CD4-positive, alpha-beta T cell (primary cell): ENCODE measurements at regions not wholly inside any gene's neighbourhood (a gene's known extent, or its start where the extent isn't known, plus 50 kb on each side); places are given as distances from the start of the nearest gene placed in this dataset.

Source experiments
- ATAC-seq: fragments of 200-7000 bp; cut with Tn5 transposase; one replicate; pipeline ENCODE4 v1.10.0; 2022; ENCODE audit warnings: mild to moderate bottlenecking; ENCODE audit not compliant: poor library complexity
- CTCF ChIA-PET: fragments of 350-600 bp; sonication (Branson Sonifier 250); formaldehyde crosslinking; loops from one replicate; lab custom pipeline; 2021; ENCODE audit warnings: antibody characterized with exemption, inconsistent platforms; lab: Charles Lee
- POLR2A ChIA-PET: fragments of 350-600 bp; sonication (Branson Sonifier 250); formaldehyde crosslinking; loops from one replicate; lab custom pipeline; 2021; ENCODE audit warnings: antibody characterized with exemption, inconsistent platforms; lab: Charles Lee
- DNase-seq, 14 experiments: peaks; one replicate each; pipeline ENCODE4 v3.0.0-alpha.2; 2013 to 2020; ENCODE audit warnings: mixed read lengths in 2 of 14
- H3K27ac ChIP-seq, 2 donors: one replicate each; pipeline versions ENCODE4 v1.5.1 to v1.7.0; 2013; ENCODE audit warnings: low read length in 2 of 2, low read depth in 1 of 2, mild to moderate bottlenecking in 1 of 2
- H3K27me3 ChIP-seq, 2 experiments: 1 replicate in 1 of 2; 2 replicates in 1 of 2; pipeline versions ENCODE4 v1.6.1 to v1.7.0; 2013; ENCODE audit warnings: low read length in 2 of 2, control low read depth in 1 of 2, mild to moderate bottlenecking in 1 of 2, moderate library complexity in 1 of 2; ENCODE audit not compliant: insufficient read depth in 2 of 2, control insufficient read depth in 1 of 2
- H3K36me3 ChIP-seq: one replicate; pipeline ENCODE4 v1.6.1; 2013; ENCODE audit warnings: low read length, control low read depth; ENCODE audit not compliant: insufficient read depth
- H3K4me1 ChIP-seq: one replicate; pipeline ENCODE4 v1.6.1; 2013; ENCODE audit warnings: low read length, control low read depth; ENCODE audit not compliant: insufficient read depth
- H3K4me3 ChIP-seq: one replicate; pipeline ENCODE4 v1.5.1; 2013; ENCODE audit warnings: mild to moderate bottlenecking, low read length, moderate library complexity
- H3K9me3 ChIP-seq, 2 experiments: 1 replicate in 1 of 2; 2 replicates in 1 of 2; pipeline versions ENCODE4 v1.6.1 to v1.7.0; 2013; ENCODE audit warnings: low read length in 2 of 2, mild to moderate bottlenecking in 2 of 2, control low read depth in 1 of 2, moderate library complexity in 1 of 2; ENCODE audit not compliant: control insufficient read depth in 1 of 2, insufficient read depth in 1 of 2
- H3K27ac Mint-ChIP-seq: one replicate; pipeline ENCODE4 v1.8.0; 2020; ENCODE audit warnings: mixed read lengths
- H3K27me3 Mint-ChIP-seq: one replicate; pipeline ENCODE4 v1.8.0; 2021; ENCODE audit warnings: mixed read lengths
- H3K36me3 Mint-ChIP-seq: one replicate; pipeline ENCODE4 v1.8.0; 2021; ENCODE audit warnings: low read depth, mixed read lengths
- H3K4me1 Mint-ChIP-seq: one replicate; pipeline ENCODE4 v1.8.0; 2021; ENCODE audit warnings: low read depth, mixed read lengths
- H3K4me3 Mint-ChIP-seq: one replicate; pipeline ENCODE4 v1.8.0; 2020; ENCODE audit warnings: mild to moderate bottlenecking, mixed read lengths
- H3K9me3 Mint-ChIP-seq: one replicate; pipeline ENCODE4 v1.8.0; 2020; ENCODE audit warnings: mixed read lengths
- intact Hi-C, 2 experiments: fragments of 100-400 bp; cut with DNase I in 1 of 2; cut with micrococcal nuclease in 1 of 2; formaldehyde crosslinking; loops; one replicate each; pipeline versions ENCODE4 v1.15.1 to v1.9.0; 2023 to 2025; cut with DNase I, micrococcal nuclease
- TF ChIP-seq, protein P1 (sequence below): fragments of 200-600 bp; IDR thresholded peaks from one replicate; pipeline ENCODE4 v1.8.0; 2022; ENCODE audit warnings: antibody characterized with exemption, mild to moderate bottlenecking

DNA sequence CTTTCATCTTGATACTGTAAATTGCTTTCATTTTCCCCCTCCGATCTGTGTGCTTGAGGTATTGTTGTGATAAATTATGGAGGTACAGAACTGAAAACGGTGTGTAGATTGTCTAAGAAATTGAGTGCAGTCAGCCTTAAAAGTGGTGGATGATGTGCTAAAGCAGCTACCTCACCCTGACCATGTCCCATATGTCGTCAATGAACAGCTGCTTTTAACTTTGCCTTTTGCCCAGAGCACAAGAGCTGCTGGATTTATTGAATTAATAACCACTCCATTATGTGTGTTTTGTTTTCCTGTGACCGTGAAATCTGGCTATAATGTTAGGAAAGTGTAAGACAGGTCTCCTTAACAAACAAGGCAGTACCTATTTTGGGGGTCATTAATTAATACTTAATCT lies 581.9 kb upstream of the PITX2 start:
- ATAC-seq (no peak), DNase-seq (no peak)
- Histone ChIP-seq H3K4me1 (no peaks in the 10 kb centered on the region), H3K27ac (no peak overlapping the region), H3K9me3 (no peaks in the 10 kb centered on the region), H3K4me3 (no peak overlapping the region), H3K27me3 (no peaks in the 10 kb centered on the region), H3K36me3 (no peaks in the 10 kb centered on the region)
- H3K4me1 Mint-ChIP-seq = no peaks in the 10 kb centered on the region
- no peaks in the 10 kb centered on the region for H3K36me3 Mint-ChIP-seq
- H3K9me3 Mint-ChIP-seq = no peaks in the 10 kb centered on the region
- no peaks in the 10 kb centered on the region for H3K27me3 Mint-ChIP-seq
- H3K4me3 Mint-ChIP-seq = no peak overlapping the region
- ChIA-PET CTCF (no interaction called here), POLR2A (no interaction called here)
- TF ChIP-seq, protein P1, sequence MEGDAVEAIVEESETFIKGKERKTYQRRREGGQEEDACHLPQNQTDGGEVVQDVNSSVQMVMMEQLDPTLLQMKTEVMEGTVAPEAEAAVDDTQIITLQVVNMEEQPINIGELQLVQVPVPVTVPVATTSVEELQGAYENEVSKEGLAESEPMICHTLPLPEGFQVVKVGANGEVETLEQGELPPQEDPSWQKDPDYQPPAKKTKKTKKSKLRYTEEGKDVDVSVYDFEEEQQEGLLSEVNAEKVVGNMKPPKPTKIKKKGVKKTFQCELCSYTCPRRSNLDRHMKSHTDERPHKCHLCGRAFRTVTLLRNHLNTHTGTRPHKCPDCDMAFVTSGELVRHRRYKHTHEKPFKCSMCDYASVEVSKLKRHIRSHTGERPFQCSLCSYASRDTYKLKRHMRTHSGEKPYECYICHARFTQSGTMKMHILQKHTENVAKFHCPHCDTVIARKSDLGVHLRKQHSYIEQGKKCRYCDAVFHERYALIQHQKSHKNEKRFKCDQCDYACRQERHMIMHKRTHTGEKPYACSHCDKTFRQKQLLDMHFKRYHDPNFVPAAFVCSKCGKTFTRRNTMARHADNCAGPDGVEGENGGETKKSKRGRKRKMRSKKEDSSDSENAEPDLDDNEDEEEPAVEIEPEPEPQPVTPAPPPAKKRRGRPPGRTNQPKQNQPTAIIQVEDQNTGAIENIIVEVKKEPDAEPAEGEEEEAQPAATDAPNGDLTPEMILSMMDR = no peak
- H3K27ac Mint-ChIP-seq = no peak overlapping the region
- intact Hi-C loops = no loop called here

DNA sequence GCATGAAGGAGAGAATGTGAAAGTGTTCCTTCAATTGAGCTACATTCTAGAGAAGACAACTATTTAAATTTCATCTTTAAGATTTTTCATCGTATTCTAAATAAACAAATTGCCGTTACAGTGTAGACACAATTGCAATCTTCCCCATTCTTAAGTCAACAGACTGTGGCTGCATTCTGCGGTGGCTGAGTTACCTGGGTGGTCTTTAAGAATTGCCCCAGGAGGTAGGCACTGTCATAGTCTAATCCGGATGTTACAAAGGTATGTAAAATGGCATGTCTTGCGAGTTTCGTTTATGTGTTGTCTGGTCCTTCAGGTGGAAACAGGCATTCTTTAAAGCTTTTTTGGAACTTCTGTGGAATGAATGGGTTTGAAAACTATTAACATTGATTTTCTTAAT lies 586.1 kb upstream of the PITX2 start:
- Mint-ChIP-seq H3K9me3 (no peaks in the 10 kb centered on the region), H3K4me1 (no peaks in the 10 kb centered on the region), H3K36me3 (no peaks in the 10 kb centered on the region), H3K27ac (no peak overlapping the region), H3K4me3 (no peak overlapping the region), H3K27me3 (no peaks in the 10 kb centered on the region)
- DNase-seq (no peak), ATAC-seq (no peak)
- H3K27me3 ChIP-seq = no peaks in the 10 kb centered on the region
- no peak overlapping the region for H3K27ac ChIP-seq
- no peaks in the 10 kb centered on the region for H3K9me3 ChIP-seq
- H3K36me3 ChIP-seq = no peaks in the 10 kb centered on the region
- POLR2A ChIA-PET = no interaction called here
- TF ChIP-seq, protein P1 = no peak
- CTCF ChIA-PET = no interaction called here
- H3K4me1 ChIP-seq = no peaks in the 10 kb centered on the region
- H3K4me3 ChIP-seq = no peak overlapping the region
- intact Hi-C loops = no loop called here

DNA sequence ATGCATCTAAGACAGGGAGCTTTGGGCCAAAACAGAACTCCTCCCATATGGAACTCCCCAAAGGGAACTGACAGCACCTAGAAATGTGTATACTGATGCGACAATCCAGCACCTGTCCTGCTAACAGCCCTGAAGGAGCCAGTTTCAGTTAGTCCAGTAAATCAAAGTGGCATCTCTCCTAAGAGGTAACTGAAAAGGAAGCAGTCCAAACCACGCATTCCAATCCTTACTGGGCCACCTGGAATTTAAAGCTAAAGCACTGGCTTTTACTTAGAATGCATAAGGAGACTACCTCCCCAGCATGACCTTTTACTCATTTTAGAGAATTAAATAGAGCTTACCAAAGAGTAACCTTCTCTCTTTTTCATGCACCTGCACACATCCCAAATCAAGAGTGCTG lies 586.8 kb upstream of the PITX2 start:
- Mint-ChIP-seq H3K4me3 (no peak overlapping the region), H3K27ac (no peak overlapping the region), H3K9me3 (peaks cover 3% of the 10 kb centered on the region), H3K4me1 (no peaks in the 10 kb centered on the region), H3K36me3 (no peaks in the 10 kb centered on the region), H3K27me3 (no peaks in the 10 kb centered on the region)
- ChIA-PET CTCF (no interaction called here), POLR2A (no interaction called here)
- no peak overlapping the region for H3K4me3 ChIP-seq
- no peak overlapping the region for H3K27ac ChIP-seq
- DNase-seq (no peak), ATAC-seq (no peak)
- no peaks in the 10 kb centered on the region for H3K27me3 ChIP-seq
- TF ChIP-seq, protein P1 = no peak
- no peaks in the 10 kb centered on the region for H3K9me3 ChIP-seq
- intact Hi-C loops = no loop called here
- no peaks in the 10 kb centered on the region for H3K4me1 ChIP-seq
- no peaks in the 10 kb centered on the region for H3K36me3 ChIP-seq
